Kidney tubule cell (primary cell): ENCODE measurements at regions not wholly inside any gene's neighbourhood (a gene's known extent, or its start where the extent isn't known, plus 50 kb on each side); places are given as distances from the start of the nearest gene placed in this dataset.

ENCODE experiments used
- DNase-seq: peaks from one replicate; pipeline ENCODE4 v3.0.0-alpha.2; 2018; ENCODE audit warnings: low spot score

DNA sequence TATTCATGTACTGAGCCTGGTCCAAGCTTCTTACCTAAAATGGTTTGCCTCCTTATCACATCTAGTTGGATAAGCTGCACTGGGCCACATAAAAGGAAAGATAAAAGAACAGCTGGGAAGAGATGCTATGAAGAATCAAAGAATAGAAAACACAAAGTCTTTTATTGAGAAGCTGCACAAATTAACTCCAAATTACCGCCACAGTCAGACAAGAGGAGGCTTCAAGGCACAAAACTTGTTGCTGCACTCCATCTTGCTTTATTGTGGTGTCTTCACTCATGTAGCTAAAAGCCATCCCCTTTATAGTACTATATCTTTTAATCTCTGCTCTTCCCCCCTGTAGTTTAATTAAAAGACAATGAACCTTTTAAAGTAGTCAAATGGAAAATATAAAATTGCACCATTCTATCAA lies 330.6 kb upstream of the PMFBP1 start:
- DNase-seq = no peak

GRCh38 chr16:72501739-72502593 lies 330.0 kb upstream of the PMFBP1 start:
- peak; percentile 64 for DNase-seq

DNA sequence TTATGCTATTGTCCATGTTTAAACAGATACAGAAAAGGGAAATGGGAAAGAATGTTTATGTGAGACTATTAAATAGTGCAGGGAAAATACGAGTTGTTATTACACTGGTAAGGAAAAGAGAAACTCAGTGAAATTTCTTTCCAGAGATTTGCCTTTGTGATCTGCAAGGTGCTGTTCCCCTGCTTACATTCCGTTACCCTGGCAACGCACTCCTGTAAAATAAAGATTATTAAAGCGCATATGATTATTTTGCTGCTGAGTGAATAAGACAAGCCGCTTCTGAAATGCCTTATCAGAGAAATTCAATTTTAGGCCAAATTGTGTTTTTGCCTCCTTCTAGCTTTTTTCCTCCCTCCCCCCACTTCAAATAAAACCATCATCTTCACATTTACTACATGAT lies 328.6 kb upstream of the PMFBP1 start:
- no peak for DNase-seq

DNA sequence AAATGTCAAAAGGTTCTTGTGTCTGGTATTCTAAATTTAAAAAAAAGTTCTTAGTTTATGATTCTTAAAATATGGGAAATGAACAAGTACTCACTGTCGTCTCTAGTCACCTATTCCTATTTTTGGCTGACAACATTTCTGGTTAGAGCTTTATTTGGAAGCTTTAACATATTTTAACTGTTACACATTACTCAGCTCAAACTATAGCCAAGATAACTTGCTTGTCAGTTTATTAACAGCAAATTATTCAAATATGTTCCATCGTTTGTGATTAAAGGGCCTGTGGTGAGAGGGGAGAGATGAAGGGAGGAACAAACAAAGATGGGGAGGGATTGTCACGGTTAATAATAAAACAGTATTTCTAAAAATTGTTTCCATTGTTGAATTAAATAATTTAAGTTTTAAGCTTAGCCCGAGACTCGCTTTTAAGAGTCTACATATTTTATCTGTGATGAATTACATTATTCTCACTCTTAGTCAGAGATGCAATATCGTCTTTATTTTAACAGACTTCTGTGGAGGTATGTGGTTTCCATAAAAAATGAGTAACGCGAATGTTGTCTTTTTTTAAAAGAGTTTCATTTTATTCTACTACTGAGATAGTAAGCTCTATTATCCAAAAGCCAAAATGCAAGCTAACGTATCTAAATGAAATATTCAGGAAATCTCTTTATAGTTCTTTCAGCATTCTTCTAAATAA lies 321.9 kb upstream of the PMFBP1 start:
- no peak for DNase-seq

DNA sequence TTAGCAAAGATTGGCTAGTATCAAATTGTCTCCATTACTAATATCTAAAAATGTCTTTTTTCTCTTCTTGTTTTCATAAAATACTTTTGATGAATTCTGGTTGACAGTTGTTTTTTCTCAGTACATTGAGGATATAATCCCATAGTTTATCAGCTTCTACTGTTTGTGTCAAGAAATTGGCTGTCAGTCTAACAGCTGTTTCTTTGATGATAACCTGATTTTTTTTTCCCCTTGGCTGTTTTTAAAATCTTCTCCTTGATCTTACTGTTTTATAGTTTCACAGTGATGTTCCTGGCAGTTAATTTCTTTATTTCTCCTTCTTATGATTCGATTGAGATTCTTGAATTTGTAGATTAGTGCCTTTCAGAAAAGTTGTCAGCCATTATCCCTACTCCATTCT lies 315.3 kb upstream of the PMFBP1 start:
- DNase-seq = no peak

DNA sequence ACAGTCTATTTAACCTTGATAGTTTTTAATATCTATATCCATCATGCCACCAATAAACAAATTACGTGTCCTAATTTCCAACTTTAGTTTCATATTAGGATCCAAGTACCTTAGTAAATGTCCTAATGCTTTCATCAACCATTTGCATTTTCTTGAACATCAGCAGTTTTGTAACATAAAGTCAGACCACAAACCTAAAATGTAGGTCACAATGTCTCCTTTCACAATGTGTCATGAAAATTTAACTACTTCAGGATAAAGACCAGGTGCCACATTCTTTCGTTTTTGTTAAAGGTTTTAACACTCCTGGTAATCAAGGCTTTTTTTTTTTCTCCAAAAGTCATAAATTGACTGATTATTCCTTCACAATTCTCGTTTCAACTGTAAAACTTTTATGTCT lies 310.7 kb upstream of the PMFBP1 start:
- no peak for DNase-seq

DNA sequence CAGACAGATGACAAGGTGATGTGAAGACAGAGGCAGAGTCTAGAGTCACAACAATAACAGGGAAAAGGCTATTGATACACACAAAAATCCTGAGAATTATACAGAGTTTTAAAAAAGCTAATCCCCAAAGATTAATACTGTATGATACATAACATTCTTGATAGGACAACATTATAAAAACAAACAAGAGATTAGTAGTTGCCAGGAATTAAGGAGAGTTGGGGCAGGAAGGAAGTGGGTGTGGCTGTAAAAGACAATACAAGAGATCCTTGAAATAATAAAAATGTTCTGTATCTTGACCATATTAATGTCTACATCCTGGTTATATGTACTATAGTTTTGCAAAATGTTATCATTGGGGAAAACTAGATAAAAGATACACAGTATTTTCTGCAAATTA lies 309.5 kb upstream of the PMFBP1 start:
- no peak for DNase-seq

GRCh38 chr16:72480911-72481310 lies 309.0 kb upstream of the PMFBP1 start:
- DNase-seq = no peak

DNA sequence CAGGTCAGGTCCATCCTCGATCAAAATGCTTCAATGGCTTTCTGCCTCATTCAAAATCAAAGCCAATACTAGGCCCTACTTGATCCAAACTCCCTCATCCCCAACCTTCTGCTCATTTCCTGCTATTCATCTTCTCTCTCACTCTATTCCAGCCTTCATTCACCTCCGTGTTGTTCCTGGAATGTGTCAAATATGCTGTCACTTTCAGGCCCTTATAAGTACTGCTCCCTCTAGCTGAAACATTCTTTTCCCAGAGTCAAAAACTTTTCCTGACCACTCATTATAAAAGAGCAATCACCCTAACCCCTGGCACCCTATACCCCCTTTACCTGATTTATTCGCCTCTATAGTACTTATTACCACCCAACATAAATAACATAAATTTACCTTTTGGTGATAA lies 303.7 kb upstream of the PMFBP1 start:
- DNase-seq = peak; percentile 39

GRCh38 chr16:72474501-72475123 lies 302.7 kb upstream of the PMFBP1 start:
- DNase-seq = peak; percentile 92

DNA sequence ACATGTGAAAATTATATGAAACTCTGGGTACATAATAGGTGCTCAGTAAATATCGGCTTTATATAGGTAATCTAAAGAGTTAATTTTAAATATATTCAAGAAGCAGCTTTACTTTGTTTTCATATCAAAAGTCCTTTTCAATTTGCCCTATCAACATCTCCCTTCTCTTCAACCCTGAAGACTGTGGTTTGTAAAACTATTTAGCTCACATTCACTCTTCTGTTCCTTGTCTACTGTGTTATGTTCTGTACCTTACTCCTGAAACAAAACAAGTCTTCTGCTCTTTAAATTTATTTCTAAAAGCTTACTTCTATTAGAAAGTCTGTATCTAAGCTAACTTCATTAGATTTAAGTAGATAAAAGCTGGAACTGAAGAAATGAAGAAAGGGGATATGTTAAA lies 301.7 kb upstream of the PMFBP1 start:
- no peak for DNase-seq

- no peak for DNase-seq
These were observed 299.5 kb upstream of the PMFBP1 start for GRCh38 chr16:72471317-72471924.

GRCh38 chr16:72470541-72470940 lies 298.6 kb upstream of the PMFBP1 start:
- no peak for DNase-seq

DNA sequence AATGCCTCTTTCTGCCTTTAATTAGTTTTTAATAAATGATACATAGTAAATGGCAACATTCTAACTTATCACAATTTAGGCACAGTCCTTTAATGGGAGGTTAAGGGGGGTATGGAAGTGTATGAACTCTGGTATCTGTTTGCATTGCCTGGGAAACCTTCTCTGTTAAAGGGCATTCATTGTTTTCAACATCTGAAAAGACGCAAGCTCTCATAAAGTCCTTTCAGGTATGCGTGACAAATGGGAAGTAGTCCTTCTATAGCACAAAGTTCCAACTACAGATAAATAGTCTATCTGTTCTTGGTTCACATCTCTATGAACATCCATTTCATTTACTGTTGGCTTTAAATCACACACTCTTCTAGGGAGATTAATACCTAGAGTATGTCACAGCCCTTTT lies 298.0 kb upstream of the PMFBP1 start:
- no peak for DNase-seq

DNA sequence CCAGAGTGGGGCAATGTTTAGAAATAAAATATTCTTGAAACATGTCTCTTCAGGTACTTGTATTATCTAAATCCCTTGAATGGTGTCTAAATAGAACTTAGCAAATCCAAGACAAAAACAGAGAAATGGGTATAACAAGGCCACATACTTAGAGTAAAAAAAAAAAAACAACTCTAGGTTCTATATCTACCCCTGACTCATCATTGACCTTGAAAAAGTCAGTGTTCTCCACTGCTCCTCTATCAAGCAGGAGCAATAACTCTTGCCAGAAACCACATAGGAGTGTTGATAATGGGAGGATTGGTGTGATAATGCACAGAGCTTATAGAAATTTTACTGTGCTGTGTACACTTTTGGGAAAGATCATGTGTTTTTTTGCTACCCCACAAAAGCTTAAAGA lies 296.6 kb upstream of the PMFBP1 start:
- no peak for DNase-seq

GRCh38 chr16:72467157-72467759 lies 295.3 kb upstream of the PMFBP1 start:
- DNase-seq = peak; percentile 57

GRCh38 chr16:72464597-72465368 lies 292.8 kb upstream of the PMFBP1 start:
- no peak for DNase-seq

DNA sequence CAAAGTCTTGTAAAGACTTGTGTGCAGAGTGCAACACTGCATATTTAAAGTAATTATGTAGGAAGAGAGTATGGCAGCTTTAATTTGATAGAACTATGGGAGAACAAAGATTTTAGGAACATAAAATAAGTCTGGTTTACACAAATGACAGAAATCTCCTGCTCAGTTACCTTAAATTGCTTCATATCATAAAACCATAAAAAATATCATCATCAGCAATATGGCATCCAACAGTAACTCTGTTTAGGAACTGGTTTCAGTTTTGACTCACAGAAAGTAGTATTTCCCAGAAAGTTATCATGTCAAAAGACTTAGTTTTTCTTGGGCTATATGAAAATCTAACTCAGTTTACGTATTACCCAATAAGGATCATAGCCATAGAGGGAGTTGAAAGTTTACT lies 292.1 kb upstream of the PMFBP1 start:
- DNase-seq = no peak

GRCh38 chr16:72458035-72458434 lies 286.1 kb upstream of the PMFBP1 start:
- no peak for DNase-seq

DNA sequence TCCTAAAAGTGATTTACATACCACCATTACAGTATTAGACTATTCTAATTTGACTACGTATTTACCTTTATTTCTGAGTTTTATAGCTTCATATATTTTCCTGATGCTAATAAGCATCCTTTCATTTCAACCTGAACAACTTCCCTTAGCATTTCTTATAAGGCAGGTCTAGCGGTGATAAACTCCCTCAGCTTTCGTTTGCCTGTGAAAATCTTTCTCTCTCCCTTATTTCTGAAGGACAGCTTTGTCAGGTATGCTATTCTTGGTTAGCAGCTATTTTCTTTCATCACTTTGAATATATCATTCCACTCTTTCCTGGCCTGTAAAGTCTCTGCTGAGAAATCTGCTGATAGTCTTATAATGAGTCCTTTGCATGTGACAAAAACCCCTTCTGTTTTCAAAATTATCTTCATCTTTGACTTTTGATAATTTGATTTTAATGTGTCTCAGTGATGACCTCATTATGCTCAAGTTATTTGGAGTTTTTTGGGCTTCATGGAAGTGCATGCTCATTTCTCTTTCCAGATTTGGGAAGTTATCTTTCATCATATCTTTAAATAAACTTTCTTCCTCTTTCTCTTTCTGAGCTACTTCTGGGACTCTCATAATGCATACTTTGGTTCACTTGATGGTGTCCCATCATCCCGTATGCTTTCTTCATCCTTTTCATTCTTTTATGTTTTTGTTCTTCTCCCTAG lies 285.4 kb upstream of the PMFBP1 start:
- no peak for DNase-seq
